ENCODE measurements at regions not wholly inside any gene's neighbourhood (a gene's known extent, or its start where the extent isn't known, plus 50 kb on each side); places are given as distances from the start of the nearest gene placed in this dataset.

- TF ChIP-seq CTCF (IDR thresholded peaks at IDR 0.05): no peak
- no peak for TF ChIP-seq POLR2A (IDR thresholded peaks at IDR 0.05)
Measured at GRCh38 chr3:55175423-55175822, 247.6 kb upstream of the LRTM1 start.
